HepG2 (cell line): ENCODE measurements at regions not wholly inside any gene's neighbourhood (a gene's known extent, or its start where the extent isn't known, plus 50 kb on each side); places are given as distances from the start of the nearest gene placed in this dataset.

ENCODE experiments used
- ATAC-seq: fragments of 200-7000 bp; cut with Tn5 transposase; 3 replicates; pipeline ENCODE4 v1.9.1; 2020; ENCODE audit warnings: mild to moderate bottlenecking, moderate library complexity
- BruUV-seq: library from RNA; stranded (reverse); fragments of 400-500 nt; replicated peaks from 2 replicates; lab custom pipeline; 2021; lab: Mats Ljungman, UMichigan
- CTCF ChIA-PET: fragments of 300-600 bp; formaldehyde crosslinking; extraction: SDS; loops from one replicate; lab custom pipeline; 2021; ENCODE audit warnings: low total read pairs, inconsistent platforms, low intra/inter-chr PET ratio; lab: Yijun Ruan, JAX
- POLR2A ChIA-PET: fragments of 350-600 bp; sonication (Branson Sonifier 250); formaldehyde crosslinking; loops from one replicate; lab custom pipeline; 2020; ENCODE audit warnings: antibody characterized with exemption, inconsistent platforms; lab: Yijun Ruan, JAX
- DNase-seq: peaks from one replicate; pipeline ENCODE4 v3.0.0-alpha.2; 2015; ENCODE audit warnings: low spot score
- FAIRE-seq: peaks from 3 replicates; lab custom pipeline; 2011; peaks lifted over from hg19 to GRCh38; lab: Jason Lieb, UNC
- H2AFZ ChIP-seq: one replicate; pipeline ENCODE4 v1.6.1; 2011; ENCODE audit warnings: low read length, inconsistent platforms
- H3K27ac ChIP-seq: fragments of 300-600 bp; 3 replicates; pipeline ENCODE4 v1.8.0; 2011; ENCODE audit warnings: mixed run types, mild to moderate bottlenecking, mixed read lengths, low read length, inconsistent platforms; ENCODE audit not compliant: insufficient read depth; ENCODE audit errors: extremely low read length
- H3K27me3 ChIP-seq, 2 experiments: fragments of 200-600 bp in 1 of 2; 2 replicates in 1 of 2; 3 replicates in 1 of 2; pipeline versions ENCODE4 v1.6.0 to v1.8.0; 2011; ENCODE audit warnings: low read length in 2 of 2, mild to moderate bottlenecking in 2 of 2, moderate library complexity in 2 of 2, inconsistent platforms in 1 of 2; ENCODE audit not compliant: insufficient read depth in 2 of 2, control insufficient read depth in 1 of 2
- H3K36me3 ChIP-seq, 2 experiments: fragments of 200-600 bp in 1 of 2; replicated peaks in 1 of 2; 2 replicates in 1 of 2; 3 replicates in 1 of 2; pipeline versions ENCODE4 v1.5.1 to v1.8.0; 2011; ENCODE audit warnings: low read length in 2 of 2, inconsistent platforms in 1 of 2; ENCODE audit not compliant: insufficient read depth in 2 of 2, control insufficient read depth in 1 of 2
- H3K4me1 ChIP-seq: 2 replicates; pipeline ENCODE4 v1.5.1; 2012; ENCODE audit warnings: low read length, inconsistent platforms; ENCODE audit not compliant: insufficient read depth
- H3K4me2 ChIP-seq: 2 replicates; pipeline ENCODE4 v1.6.0; 2011; ENCODE audit warnings: low read depth, low read length, inconsistent platforms
- H3K4me3 ChIP-seq, 3 experiments: fragments of 200-600 bp in 1 of 3; sonication (generic), shearing (Covaris generic) in 1 of 3; replicated peaks in 1 of 3; 2 replicates each; pipeline ENCODE4 v1.5.1; 2011 to 2016; ENCODE audit warnings: low read length in 3 of 3, inconsistent platforms in 2 of 3, low read depth in 2 of 3, mild to moderate bottlenecking in 2 of 3, control low read depth in 1 of 3, mixed read lengths in 1 of 3; ENCODE audit not compliant: insufficient read depth in 1 of 3
- H3K79me2 ChIP-seq: one replicate; pipeline ENCODE4 v1.6.1; 2011; ENCODE audit warnings: low read length, inconsistent platforms; ENCODE audit not compliant: insufficient read depth
- H3K9ac ChIP-seq: 2 replicates; pipeline ENCODE4 v1.6.0; 2011; ENCODE audit warnings: mild to moderate bottlenecking, low read depth, low read length, inconsistent platforms; ENCODE audit not compliant: insufficient read depth
- H3K9me3 ChIP-seq: 2 replicates; pipeline ENCODE4 v1.5.1; 2012; ENCODE audit warnings: mild to moderate bottlenecking, low read length
- H4K20me1 ChIP-seq: 2 replicates; pipeline ENCODE4 v1.6.0; 2011; ENCODE audit warnings: inconsistent platforms, mild to moderate bottlenecking, low read length, moderate library complexity; ENCODE audit not compliant: insufficient read depth
- GATA4 ChIP-seq: sonication (generic); IDR thresholded peaks from 2 replicates; pipeline ENCODE4 v1.6.1; 2016; ENCODE audit warnings: antibody characterized with exemption, low read depth, borderline replicate concordance
- HNF1B ChIP-seq: sonication (generic); formaldehyde crosslinking; IDR thresholded peaks from 2 replicates; pipeline ENCODE4 v1.5.1; 2020; ENCODE audit warnings: mild to moderate bottlenecking, moderate library complexity, missing genetic modification reagents
- IKZF1 ChIP-seq: fragments of 450-650 bp; IDR thresholded peaks from 2 replicates; pipeline ENCODE4 v1.7.1; 2016
- PHF20 ChIP-seq: sonication (generic); formaldehyde crosslinking; IDR thresholded peaks from 2 replicates; pipeline ENCODE4 v1.5.0; 2020; ENCODE audit warnings: mild to moderate bottlenecking, missing genetic modification reagents
- ZC3H4 ChIP-seq: sonication (generic); formaldehyde crosslinking; IDR thresholded peaks from 2 replicates; pipeline ENCODE4 v1.4.0; 2020; ENCODE audit warnings: missing genetic modification reagents, borderline replicate concordance
- ZGPAT ChIP-seq: IDR thresholded peaks from 2 replicates; pipeline ENCODE4 v1.6.1; 2016; ENCODE audit warnings: mild to moderate bottlenecking
- ZNF24 ChIP-seq: fragments of 450-650 bp; IDR thresholded peaks from 2 replicates; pipeline ENCODE4 v1.6.1; 2017; ENCODE audit warnings: antibody characterized with exemption, mild to moderate bottlenecking
- ZNF512B ChIP-seq: sonication (generic); formaldehyde crosslinking; IDR thresholded peaks from 2 replicates; pipeline ENCODE4 v1.5.1; 2020; ENCODE audit warnings: missing genetic modification reagents, mild to moderate bottlenecking, borderline replicate concordance
- ZNF570 ChIP-seq: sonication (generic); formaldehyde crosslinking; IDR thresholded peaks from 2 replicates; pipeline ENCODE4 v1.4.0; 2020; ENCODE audit warnings: mild to moderate bottlenecking, missing genetic modification reagents, borderline replicate concordance
- ZNF782 ChIP-seq: sonication (generic); formaldehyde crosslinking; IDR thresholded peaks from 2 replicates; pipeline ENCODE4 v1.4.0; 2020; ENCODE audit warnings: missing genetic modification reagents, mild to moderate bottlenecking, borderline replicate concordance
- WGBS: methylation state at CpG from one replicate; pipeline ENCODE4 v1.1.6; 2017; ENCODE audit warnings: low lambda C conversion rate; 5-methylcytosine and 5-hydroxymethylcytosine counted together
- in situ Hi-C: cut with HindIII; loops from 2 replicates; pipeline ENCODE4 v1.10.0; 2017; ENCODE audit warnings: low pct_unique_long_range_greater_than_20kb; ENCODE audit not compliant: extremely low pct_ligation_motif_present
- intact Hi-C: fragments of 100-400 bp; cut with micrococcal nuclease; formaldehyde crosslinking; loops from one replicate; pipeline ENCODE4 v1.10.0; 2022; ENCODE audit not compliant: unreplicated experiment

GRCh38 chr10:42949287-42949686 is 127.6 kb upstream of the RET start:
- Histone ChIP-seq H3K79me2 (no peaks in the 10 kb centered on the region), H3K9ac (no peak overlapping the region), H3K36me3 (no peaks in the 10 kb centered on the region), H3K4me2 (no peak overlapping the region), H3K4me1 (peaks cover 7% of the 10 kb centered on the region), H3K27me3 (peaks cover 2 to 26% of the 10 kb centered on the region in 2 experiments; a peak in 4 of 5 replicates), H3K4me3 (no peak overlapping the region), H4K20me1 (no peaks in the 10 kb centered on the region), H2AFZ (no peak overlapping the region), H3K27ac (no peak overlapping the region), H3K9me3 (no peaks in the 10 kb centered on the region)
- DNase-seq = no peak
- ATAC-seq = no peak
- CTCF ChIA-PET = no interaction called here
- TF ChIP-seq ZNF512B = no peak
- POLR2A ChIA-PET = no interaction called here
- in situ Hi-C loops = no loop called here
- FAIRE-seq = no peak
- 30% methylated on average over 2 of the region's 2 CpGs for WGBS
- BruUV-seq = no TSS peak
- intact Hi-C loops = no loop called here

- H3K9me3 ChIP-seq = no peaks in the 10 kb centered on the region
- H3K4me2 ChIP-seq = no peak overlapping the region
- no peaks in the 10 kb centered on the region for H3K36me3 ChIP-seq
- no peaks in the 10 kb centered on the region for H4K20me1 ChIP-seq
- DNase-seq (no peak), ATAC-seq (no peak), FAIRE-seq (no peak)
- POLR2A ChIA-PET = no interaction called here
- intact Hi-C loops (no loop called here), in situ Hi-C loops (no loop called here)
- CTCF ChIA-PET = no interaction called here
- whole genome bisulfite sequencing = 38% methylated on average over 24 of the region's 27 CpGs
- H3K27me3 ChIP-seq = peaks cover 2 to 26% of the 10 kb centered on the region in 2 experiments; a peak in 4 of 5 replicates
- BruUV-seq = no TSS peak
- H3K9ac ChIP-seq = no peak overlapping the region
- no peaks in the 10 kb centered on the region for H3K79me2 ChIP-seq
- no peak overlapping the region for H3K4me3 ChIP-seq
- H3K27ac ChIP-seq = no peak overlapping the region
- H2AFZ ChIP-seq = no peak overlapping the region
- H3K4me1 ChIP-seq = peaks cover 7% of the 10 kb centered on the region
- TF ChIP-seq GATA4 = no peak
- no peak for TF ChIP-seq IKZF1
- no peak for TF ChIP-seq ZC3H4
- no peak for TF ChIP-seq ZNF24
- no peak for TF ChIP-seq HNF1B (CRISPR knock-in tag)
- TF ChIP-seq ZNF570 (CRISPR knock-in tag) = no peak
- TF ChIP-seq ZNF782 (CRISPR knock-in tag) = no peak
- TF ChIP-seq PHF20 (CRISPR knock-in tag) = no peak
- TF ChIP-seq ZGPAT (CRISPR knock-in tag) = no peak
Observed at GRCh38 chr10:42950606-42951485, 126.0 kb upstream of the RET start.
